KMS-11 (cell line): ENCODE measurements at regions not wholly inside any gene's neighbourhood (a gene's known extent, or its start where the extent isn't known, plus 50 kb on each side); places are given as distances from the start of the nearest gene placed in this dataset.

Source experiments
- H2AFZ ChIP-seq: fragments of 200-600 bp; sonication (generic); 2 replicates; pipeline ENCODE4 v1.6.1; 2016; ENCODE audit warnings: antibody characterized with exemption, mixed run types, low read depth
- H3K27ac ChIP-seq: fragments of 200-600 bp; sonication (generic); 2 replicates; pipeline ENCODE4 v1.6.1; 2016; ENCODE audit warnings: mild to moderate bottlenecking, mixed run types
- H3K27me3 ChIP-seq: fragments of 200-600 bp; sonication (generic); 2 replicates; pipeline ENCODE4 v1.6.1; 2017; ENCODE audit warnings: mild to moderate bottlenecking, low read depth, mixed run types, moderate library complexity; ENCODE audit not compliant: insufficient read depth
- H3K36me3 ChIP-seq: fragments of 200-600 bp; sonication (generic); 2 replicates; pipeline ENCODE4 v1.6.1; 2017; ENCODE audit warnings: mild to moderate bottlenecking, mixed run types; ENCODE audit not compliant: insufficient read depth
- H3K4me1 ChIP-seq: fragments of 200-600 bp; sonication (generic); 2 replicates; pipeline ENCODE4 v1.6.1; 2016; ENCODE audit warnings: mild to moderate bottlenecking, low read depth, mixed run types; ENCODE audit not compliant: poor library complexity, severe bottlenecking
- H3K4me2 ChIP-seq: fragments of 200-600 bp; sonication (generic); 2 replicates; pipeline ENCODE4 v1.7.0; 2016; ENCODE audit warnings: mild to moderate bottlenecking, mixed run types
- H3K4me3 ChIP-seq: fragments of 200-600 bp; sonication (generic); IDR thresholded peaks from 2 replicates; pipeline ENCODE4 v1.6.1; 2017; ENCODE audit warnings: low read depth, low read length, mixed read lengths; ENCODE audit not compliant: insufficient read depth
- H3K79me2 ChIP-seq: fragments of 200-600 bp; sonication (generic); 2 replicates; pipeline ENCODE4 v1.6.1; 2016; ENCODE audit warnings: low read depth, mixed run types; ENCODE audit not compliant: insufficient read depth
- H3K9ac ChIP-seq: fragments of 200-600 bp; sonication (generic); 2 replicates; pipeline ENCODE4 v1.6.1; 2016; ENCODE audit warnings: mild to moderate bottlenecking, mixed run types
- H4K20me1 ChIP-seq: fragments of 200-600 bp; sonication (generic); 2 replicates; pipeline ENCODE4 v1.6.1; 2016; ENCODE audit warnings: mild to moderate bottlenecking, mixed run types; ENCODE audit not compliant: insufficient read depth
- TF ChIP-seq, protein P1 (sequence below): fragments of 200-600 bp; sonication (generic); conservative IDR thresholded peaks from 2 replicates; pipeline ENCODE4 v1.6.1; 2017; ENCODE audit warnings: low read depth, mild to moderate bottlenecking, antibody characterized with exemption, low read length, moderate library complexity, mixed read lengths

DNA sequence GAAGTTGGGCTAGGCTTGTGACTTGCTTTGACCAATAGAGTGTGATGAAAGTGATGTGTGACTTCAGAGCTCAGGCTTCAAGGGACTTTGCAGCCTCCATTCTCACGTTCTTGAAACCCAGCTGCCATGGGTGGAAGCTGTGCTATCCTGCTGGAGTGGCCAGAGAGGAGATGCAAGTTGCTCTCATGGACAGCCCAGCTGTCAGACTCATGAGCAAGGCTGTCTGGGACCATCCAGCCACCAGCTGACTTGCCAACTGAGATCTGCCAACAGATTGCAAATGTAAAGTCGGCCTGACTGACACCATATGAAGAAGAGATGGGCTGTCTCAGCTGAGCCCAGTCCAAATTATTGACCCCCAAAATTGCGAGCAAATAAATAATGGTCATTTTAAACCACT is 226.4 kb upstream of the CXCR4 start:
- Histone ChIP-seq H3K36me3 (no peaks in the 10 kb centered on the region), H2AFZ (no peak overlapping the region), H3K4me2 (no peak overlapping the region), H3K79me2 (no peaks in the 10 kb centered on the region), H3K4me3 (no peak overlapping the region), H4K20me1 (no peaks in the 10 kb centered on the region), H3K27ac (no peak overlapping the region), H3K4me1 (no peaks in the 10 kb centered on the region), H3K9ac (no peak overlapping the region), H3K27me3 (no peaks in the 10 kb centered on the region)
- TF ChIP-seq, protein P1, sequence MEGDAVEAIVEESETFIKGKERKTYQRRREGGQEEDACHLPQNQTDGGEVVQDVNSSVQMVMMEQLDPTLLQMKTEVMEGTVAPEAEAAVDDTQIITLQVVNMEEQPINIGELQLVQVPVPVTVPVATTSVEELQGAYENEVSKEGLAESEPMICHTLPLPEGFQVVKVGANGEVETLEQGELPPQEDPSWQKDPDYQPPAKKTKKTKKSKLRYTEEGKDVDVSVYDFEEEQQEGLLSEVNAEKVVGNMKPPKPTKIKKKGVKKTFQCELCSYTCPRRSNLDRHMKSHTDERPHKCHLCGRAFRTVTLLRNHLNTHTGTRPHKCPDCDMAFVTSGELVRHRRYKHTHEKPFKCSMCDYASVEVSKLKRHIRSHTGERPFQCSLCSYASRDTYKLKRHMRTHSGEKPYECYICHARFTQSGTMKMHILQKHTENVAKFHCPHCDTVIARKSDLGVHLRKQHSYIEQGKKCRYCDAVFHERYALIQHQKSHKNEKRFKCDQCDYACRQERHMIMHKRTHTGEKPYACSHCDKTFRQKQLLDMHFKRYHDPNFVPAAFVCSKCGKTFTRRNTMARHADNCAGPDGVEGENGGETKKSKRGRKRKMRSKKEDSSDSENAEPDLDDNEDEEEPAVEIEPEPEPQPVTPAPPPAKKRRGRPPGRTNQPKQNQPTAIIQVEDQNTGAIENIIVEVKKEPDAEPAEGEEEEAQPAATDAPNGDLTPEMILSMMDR: no peak

DNA sequence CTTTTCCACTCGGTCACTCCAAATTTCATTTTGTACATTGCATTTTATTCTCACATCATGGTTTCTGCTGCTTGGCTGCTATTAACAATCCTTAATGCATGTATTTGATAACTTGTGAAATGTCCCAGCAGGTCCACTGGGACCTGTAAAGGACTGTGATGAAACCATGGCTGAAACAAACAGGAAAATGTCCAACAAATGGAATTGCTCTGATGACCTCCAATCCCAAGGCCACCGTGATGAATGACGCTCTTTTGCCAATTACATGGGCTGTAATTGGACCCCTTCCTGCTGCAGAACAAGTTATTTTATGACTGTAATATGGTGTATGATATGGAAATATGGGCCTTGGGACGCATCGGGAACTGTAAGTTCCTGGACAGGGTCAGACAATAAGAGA is 224.2 kb upstream of the CXCR4 start:
- TF ChIP-seq, protein P1: no peak
- Histone ChIP-seq H3K4me2 (no peak overlapping the region), H4K20me1 (no peaks in the 10 kb centered on the region), H3K9ac (no peak overlapping the region), H3K4me3 (no peak overlapping the region), H3K36me3 (no peaks in the 10 kb centered on the region), H3K4me1 (no peaks in the 10 kb centered on the region), H3K27ac (no peak overlapping the region), H3K27me3 (no peaks in the 10 kb centered on the region), H2AFZ (no peak overlapping the region), H3K79me2 (no peaks in the 10 kb centered on the region)

DNA sequence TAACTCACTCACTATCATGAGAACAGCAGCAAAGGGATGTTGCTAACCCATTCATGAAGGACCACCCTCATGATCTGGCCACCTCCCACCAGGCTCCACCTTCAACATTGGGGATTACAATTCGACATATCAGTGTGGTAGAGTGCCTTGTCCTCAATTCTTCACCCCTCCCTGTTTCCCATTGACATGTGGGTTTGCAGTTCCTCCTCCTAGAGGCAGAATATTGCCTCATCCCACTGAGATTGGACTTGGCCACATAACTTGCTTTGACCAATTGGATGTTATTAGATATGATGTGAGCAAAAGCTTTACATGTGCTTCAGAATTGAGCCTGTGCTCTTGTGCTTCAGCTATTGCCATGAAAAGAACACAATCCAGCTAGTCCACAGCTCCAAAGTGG is 217.0 kb upstream of the CXCR4 start:
- H3K79me2 ChIP-seq: no peaks in the 10 kb centered on the region
- H3K4me3 ChIP-seq: no peak overlapping the region
- H3K27ac ChIP-seq: no peak overlapping the region
- TF ChIP-seq, protein P1: no peak
- no peaks in the 10 kb centered on the region for H3K36me3 ChIP-seq
- H2AFZ ChIP-seq: no peak overlapping the region
- H4K20me1 ChIP-seq: no peaks in the 10 kb centered on the region
- no peak overlapping the region for H3K9ac ChIP-seq
- H3K4me1 ChIP-seq: no peaks in the 10 kb centered on the region
- H3K4me2 ChIP-seq: no peak overlapping the region
- peaks cover 2% of the 10 kb centered on the region; the same call in 1 of the 2 replicates for H3K27me3 ChIP-seq

DNA sequence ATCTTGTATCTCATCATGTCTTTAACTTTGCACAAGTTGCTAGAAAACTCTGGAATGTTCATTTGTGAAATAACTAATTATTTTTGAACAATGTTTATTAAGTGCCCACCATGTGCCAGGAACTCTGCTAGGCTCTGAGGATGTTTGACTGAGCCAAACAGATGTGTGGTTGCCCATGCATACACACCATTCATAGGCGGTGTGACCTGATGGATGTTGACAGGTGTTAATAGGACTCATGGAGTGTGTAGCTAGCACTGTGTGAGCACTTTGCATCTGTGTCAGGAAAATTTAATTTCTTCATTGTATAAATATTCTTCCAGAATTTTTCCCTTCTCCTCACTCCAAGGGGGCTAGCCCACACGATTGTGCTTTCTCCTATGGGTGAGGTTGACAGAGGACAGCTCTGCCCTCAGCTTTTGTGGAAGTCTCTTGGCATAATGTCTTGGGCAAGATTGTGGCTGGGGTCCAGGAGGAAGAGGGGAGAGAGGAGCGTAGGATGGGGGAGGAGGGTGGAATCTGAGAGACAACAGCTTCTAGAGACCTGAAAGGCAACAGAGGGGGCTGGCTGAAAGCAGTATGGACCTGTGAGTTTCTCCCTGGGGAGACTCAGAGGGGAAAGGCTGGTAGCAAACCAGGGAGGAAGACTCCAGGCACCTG is 214.6 kb upstream of the CXCR4 start:
- no peak overlapping the region for H2AFZ ChIP-seq
- TF ChIP-seq, protein P1: no peak
- no peak overlapping the region for H3K27ac ChIP-seq
- no peaks in the 10 kb centered on the region for H4K20me1 ChIP-seq
- no peak overlapping the region for H3K9ac ChIP-seq
- no peak overlapping the region for H3K4me2 ChIP-seq
- H3K36me3 ChIP-seq: no peaks in the 10 kb centered on the region
- H3K4me3 ChIP-seq: no peak overlapping the region
- H3K27me3 ChIP-seq: peaks cover 19% of the 10 kb centered on the region; the same call in 1 of the 2 replicates
- H3K79me2 ChIP-seq: no peaks in the 10 kb centered on the region
- peaks cover 10% of the 10 kb centered on the region for H3K4me1 ChIP-seq
